ENCODE measurements at regions not wholly inside any gene's neighbourhood (a gene's known extent, or its start where the extent isn't known, plus 50 kb on each side); places are given as distances from the start of the nearest gene placed in this dataset.

- DNase-seq (ENCODE audit: extremely low read depth in 1 of 4, low spot score in 3 of 4) (no peak), FAIRE-seq (no peak), ATAC-seq (no peak)
- Histone ChIP-seq H3K9ac (ENCODE audit: insufficient read depth in 1 of 2, low read depth in 2 of 2, low read length in 2 of 2) (no peak overlapping the region), H2AFZ (ENCODE audit: low read depth, low read length) (no peak overlapping the region), H3K27me3 (ENCODE audit: control insufficient read depth in 2 of 2, insufficient read depth in 2 of 2, low read length in 2 of 2) (no peaks in the 10 kb centered on the region), H3K4me3 (no peak overlapping the region), H3K4me2 (ENCODE audit: insufficient read depth, low read length) (no peak overlapping the region), H3K9me1 (ENCODE audit: control insufficient read depth, insufficient read depth, low read length) (no peaks in the 10 kb centered on the region), H3K27ac (ENCODE audit: extremely low read depth, low read depth, low read length) (no peak overlapping the region), H3K79me2 (ENCODE audit: control insufficient read depth, insufficient read depth, low read length) (no peaks in the 10 kb centered on the region), H3K36me3 (ENCODE audit: control insufficient read depth, insufficient read depth, low read length) (no peaks in the 10 kb centered on the region), H3K9me3 (replicated peaks; ENCODE audit: control insufficient read depth, insufficient read depth, low read depth, low read length) (no peaks in the 10 kb centered on the region), H3K4me1 (replicated peaks in 1 of 2; ENCODE audit: control insufficient read depth in 2 of 2, insufficient read depth in 2 of 2, low read length in 2 of 2) (no peaks in the 10 kb centered on the region), H4K20me1 (replicated peaks; ENCODE audit: control insufficient read depth, insufficient read depth, low read length) (no peaks in the 10 kb centered on the region)
- 6% methylated on average over 5 of the region's 5 CpGs for WGBS (ENCODE audit: insufficient coverage, low coverage, missing lambda C conversion rate)
- BruUV-seq (replicated peaks): no TSS peak
- ChIA-PET CTCF (ENCODE audit: low intra/inter-chr PET ratio) (no interaction called here), POLR2A (no interaction called here)
- in situ Hi-C loops (cut with MboI): no loop called here
- intact Hi-C loops (cut with micrococcal nuclease): no loop called here
- TF ChIP-seq AFF1 (IDR thresholded peaks at IDR 0.05; ENCODE audit: low read depth in 1 of 2, partially characterized antibody in 2 of 2): no peak
- no peak for TF ChIP-seq ZBTB17 (CRISPR knock-in tag; IDR thresholded peaks at IDR 0.05)
- no peak for TF ChIP-seq HNRNPK (IDR thresholded peaks at IDR 0.05; ENCODE audit: low read depth, low read length, poor library complexity, severe bottlenecking)
- TF ChIP-seq ZNF717 (CRISPR knock-in tag; IDR thresholded peaks at IDR 0.05): no peak
- no peak for TF ChIP-seq ZBTB11 (CRISPR knock-in tag; IDR thresholded peaks at IDR 0.05)
- no peak for TF ChIP-seq ZBTB26 (CRISPR knock-in tag; IDR thresholded peaks at IDR 0.05)
- no peak for TF ChIP-seq RHOXF2B (CRISPR knock-in tag; conservative IDR thresholded peaks at IDR 0.05)
- no peak for TF ChIP-seq STAT6 (CRISPR knock-in tag; IDR thresholded peaks at IDR 0.05)
- TF ChIP-seq HEY1 (CRISPR knock-in tag; IDR thresholded peaks at IDR 0.05; ENCODE audit: borderline replicate concordance): no peak
- TF ChIP-seq CHD2 (IDR thresholded peaks at IDR 0.05; ENCODE audit: low read depth, low read length): no peak
- no peak for TF ChIP-seq ZNF431 (CRISPR knock-in tag; IDR thresholded peaks at IDR 0.05)
Measured at GRCh38 chr1:57553666-57554065, 129.8 kb upstream of the DAB1 start.

Measured in K562 (cell line).